ENCODE measurements at regions not wholly inside any gene's neighbourhood (a gene's known extent, or its start where the extent isn't known, plus 50 kb on each side); places are given as distances from the start of the nearest gene placed in this dataset.

GRCh38 chr15:25512957-25513356, 74.1 kb upstream of the UBE3A start:
- intact Hi-C loops (cut with micrococcal nuclease) = no loop called here
- no peak for DNase-seq
- H3K4me2 ChIP-seq (replicated peaks; ENCODE audit: extremely low read depth, low read length, poor library complexity, severe bottlenecking) = no peak overlapping the region
- no peaks in the 10 kb centered on the region for H3K4me1 ChIP-seq (ENCODE audit: control insufficient read depth in 1 of 2, insufficient read depth in 2 of 2, low read length in 2 of 2)
- 86% methylated on average over 3 of the region's 3 CpGs for WGBS (ENCODE audit: insufficient coverage)
- no peak overlapping the region for H2AFZ ChIP-seq (ENCODE audit: insufficient read depth, low read depth, low read length, poor library complexity, severe bottlenecking)
- no peak for TF ChIP-seq CTCF (IDR thresholded peaks at IDR 0.05)
- Mint-ChIP-seq H3K36me3 (no peaks in the 10 kb centered on the region), H3K27ac (no peak overlapping the region), H3K4me3 (no peak overlapping the region), H3K9me3 (peaks cover 2 to 7% (median 5%) of the 10 kb centered on the region in 7 donors), H3K4me1 (no peaks in the 10 kb centered on the region), H3K27me3 (ENCODE audit: low read depth in 3 of 3) (no peaks in the 10 kb centered on the region)
- H3K27me3 ChIP-seq (ENCODE audit: control insufficient read depth in 2 of 2, insufficient read depth in 2 of 2, low read length in 2 of 2) = no peaks in the 10 kb centered on the region
- H4K20me1 ChIP-seq (ENCODE audit: insufficient read depth, low read length) = no peaks in the 10 kb centered on the region
- H3K27ac ChIP-seq (ENCODE audit: low read depth in 1 of 2, low read length in 2 of 2) = no peak overlapping the region
- no peak overlapping the region for H3K9ac ChIP-seq (ENCODE audit: insufficient read depth, low read length, poor library complexity, severe bottlenecking)
- H3K9me3 ChIP-seq (replicated peaks in 1 of 2; ENCODE audit: control insufficient read depth in 1 of 2, insufficient read depth in 1 of 2, low read length in 2 of 2) = no peaks in the 10 kb centered on the region
- H3K79me2 ChIP-seq (ENCODE audit: insufficient read depth, low read length) = no peaks in the 10 kb centered on the region
- H3K36me3 ChIP-seq (replicated peaks in 1 of 2; ENCODE audit: control insufficient read depth in 1 of 2, insufficient read depth in 2 of 2, low read length in 2 of 2) = no peaks in the 10 kb centered on the region
- H3K4me3 ChIP-seq (replicated peaks in 1 of 3; ENCODE audit: low read depth in 2 of 3, low read length in 3 of 3) = no peak overlapping the region

GRCh38 chr15:25510146-25510545, 71.3 kb upstream of the UBE3A start:
- Histone ChIP-seq H3K4me3 (replicated peaks in 1 of 3; ENCODE audit: low read depth in 2 of 3, low read length in 3 of 3) (no peak overlapping the region), H3K27me3 (ENCODE audit: control insufficient read depth in 2 of 2, insufficient read depth in 2 of 2, low read length in 2 of 2) (no peaks in the 10 kb centered on the region), H3K4me2 (replicated peaks; ENCODE audit: extremely low read depth, low read length, poor library complexity, severe bottlenecking) (no peak overlapping the region), H3K79me2 (ENCODE audit: insufficient read depth, low read length) (no peaks in the 10 kb centered on the region), H3K9me3 (replicated peaks in 1 of 2; ENCODE audit: control insufficient read depth in 1 of 2, insufficient read depth in 1 of 2, low read length in 2 of 2) (no peaks in the 10 kb centered on the region), H4K20me1 (ENCODE audit: insufficient read depth, low read length) (no peaks in the 10 kb centered on the region), H3K27ac (ENCODE audit: low read depth in 1 of 2, low read length in 2 of 2) (no peak overlapping the region), H3K9ac (ENCODE audit: insufficient read depth, low read length, poor library complexity, severe bottlenecking) (no peak overlapping the region), H3K36me3 (replicated peaks in 1 of 2; ENCODE audit: control insufficient read depth in 1 of 2, insufficient read depth in 2 of 2, low read length in 2 of 2) (no peaks in the 10 kb centered on the region), H3K4me1 (ENCODE audit: control insufficient read depth in 1 of 2, insufficient read depth in 2 of 2, low read length in 2 of 2) (no peaks in the 10 kb centered on the region), H2AFZ (ENCODE audit: insufficient read depth, low read depth, low read length, poor library complexity, severe bottlenecking) (no peak overlapping the region)
- H3K36me3 Mint-ChIP-seq = no peaks in the 10 kb centered on the region
- intact Hi-C loops (cut with micrococcal nuclease) = no loop called here
- 91% methylated on average over 3 of the region's 4 CpGs for WGBS (ENCODE audit: insufficient coverage)
- H3K27me3 Mint-ChIP-seq (ENCODE audit: low read depth in 3 of 3) = no peaks in the 10 kb centered on the region
- no peak overlapping the region for H3K4me3 Mint-ChIP-seq
- no peak for TF ChIP-seq CTCF (IDR thresholded peaks at IDR 0.05)
- no peak for DNase-seq
- peaks cover 0 to 7% (median 2%) of the 10 kb centered on the region in 7 donors for H3K9me3 Mint-ChIP-seq
- no peak overlapping the region for H3K27ac Mint-ChIP-seq
- no peaks in the 10 kb centered on the region for H3K4me1 Mint-ChIP-seq

Data from CD14-positive monocyte (primary cell).